H1 (cell line): ENCODE measurements at regions not wholly inside any gene's neighbourhood (a gene's known extent, or its start where the extent isn't known, plus 50 kb on each side); places are given as distances from the start of the nearest gene placed in this dataset.

Experiments
- CTCF ChIA-PET: fragments of 300-600 bp; sonication (Branson Sonifier 250); formaldehyde crosslinking; loops from one replicate; lab custom pipeline; 2021; ENCODE audit not compliant: partially characterized antibody; lab: Charles Lee
- POLR2A ChIA-PET: fragments of 300-600 bp; sonication (Branson Sonifier 250); formaldehyde crosslinking; loops from one replicate; lab custom pipeline; 2021; ENCODE audit warnings: inconsistent platforms; ENCODE audit not compliant: partially characterized antibody; lab: Charles Lee
- DNase-seq, 2 experiments: peaks; one replicate each; pipeline versions ENCODE4 v3.0.0 to v3.0.0-alpha.2; 2010 to 2022; ENCODE audit warnings: low spot score in 2 of 2, low read depth in 1 of 2, mixed read lengths in 1 of 2
- FAIRE-seq: peaks from 2 replicates; lab custom pipeline; 2011; peaks lifted over from hg19 to GRCh38; lab: Jason Lieb, UNC
- H2AFZ ChIP-seq: 2 replicates; pipeline ENCODE4 v1.8.1; 2012; ENCODE audit warnings: low read length, inconsistent platforms
- H2AK5ac ChIP-seq: 2 replicates; pipeline ENCODE4 v1.6.1; 2013; ENCODE audit warnings: low read depth, low read length
- H2BK120ac ChIP-seq: replicated peaks from 2 replicates; pipeline ENCODE3; 2013; ENCODE audit warnings: low read depth, low read length, inconsistent platforms
- H2BK12ac ChIP-seq: 2 replicates; pipeline ENCODE4 v1.6.1; 2013; ENCODE audit warnings: low read depth, low read length
- H2BK15ac ChIP-seq: 2 replicates; pipeline ENCODE4 v1.6.1; 2013; ENCODE audit warnings: low read length
- H2BK20ac ChIP-seq: 2 replicates; pipeline ENCODE4 v1.6.1; 2013; ENCODE audit warnings: low read length
- H2BK5ac ChIP-seq: 2 replicates; pipeline ENCODE4 v1.6.1; 2013; ENCODE audit warnings: low read depth, low read length
- H3K14ac ChIP-seq: 2 replicates; pipeline ENCODE4 v1.6.1; 2013; ENCODE audit warnings: inconsistent platforms; ENCODE audit not compliant: insufficient read length
- H3K18ac ChIP-seq: 2 replicates; pipeline ENCODE4 v1.6.1; 2013; ENCODE audit warnings: low read length; ENCODE audit errors: extremely low read depth
- H3K23ac ChIP-seq: 2 replicates; pipeline ENCODE4 v1.6.1; 2013; ENCODE audit warnings: inconsistent platforms; ENCODE audit not compliant: insufficient read length
- H3K23me2 ChIP-seq: 2 replicates; pipeline ENCODE4 v1.6.1; 2013; ENCODE audit warnings: low read depth, low read length
- H3K27ac ChIP-seq: 2 replicates; pipeline ENCODE4 v1.6.1; 2011; ENCODE audit warnings: low read depth, low read length, inconsistent platforms
- H3K27me3 ChIP-seq, 4 experiments: replicated peaks in 1 of 4; 1 replicate in 1 of 4; 2 replicates in 3 of 4; pipeline versions ENCODE4 v1.6.1 to v1.8.1; 2011 to 2013; ENCODE audit warnings: low read length in 3 of 4, mild to moderate bottlenecking in 3 of 4, inconsistent platforms in 2 of 4, mixed read lengths in 2 of 4, moderate library complexity in 1 of 4; ENCODE audit not compliant: control insufficient read depth in 3 of 4, insufficient read depth in 3 of 4; ENCODE audit errors: extremely low read depth in 1 of 4
- H3K36me3 ChIP-seq, 4 experiments: 2 replicates each; pipeline versions ENCODE4 v1.6.1 to v1.8.1; 2011 to 2013; ENCODE audit warnings: mild to moderate bottlenecking in 4 of 4, low read length in 3 of 4, moderate library complexity in 2 of 4, control low read depth in 1 of 4, inconsistent platforms in 1 of 4; ENCODE audit not compliant: insufficient read depth in 4 of 4, control insufficient read depth in 2 of 4
- H3K4ac ChIP-seq: replicated peaks from 2 replicates; pipeline ENCODE3; 2013; ENCODE audit warnings: low read length, low read depth, mixed read lengths, inconsistent platforms; ENCODE audit not compliant: insufficient read length
- H3K4me1 ChIP-seq, 4 experiments: replicated peaks in 1 of 4; 1 replicate in 1 of 4; 2 replicates in 3 of 4; pipeline versions ENCODE4 v1.6.1 to v1.8.1; 2011 to 2013; ENCODE audit warnings: low read length in 3 of 4, inconsistent platforms in 2 of 4, mixed read lengths in 1 of 4; ENCODE audit not compliant: insufficient read depth in 4 of 4, control insufficient read depth in 3 of 4
- H3K4me2 ChIP-seq, 2 experiments: 2 replicates each; pipeline versions ENCODE4 v1.6.1 to v1.8.1; 2011 to 2013; ENCODE audit warnings: low read depth in 2 of 2, low read length in 2 of 2, control low read depth in 1 of 2, inconsistent platforms in 1 of 2, mild to moderate bottlenecking in 1 of 2; ENCODE audit not compliant: insufficient read depth in 1 of 2
- H3K4me3 ChIP-seq, 4 experiments: fragments of 200-600, 300-600 bp in 1 of 4; sonication (generic), shearing (Covaris generic), sonication (Bioruptor Twin) in 1 of 4; 2 replicates each; pipeline versions ENCODE4 v1.5.1 to v1.8.1; 2011 to 2016; ENCODE audit warnings: low read length in 4 of 4, low read depth in 3 of 4, control low read depth in 2 of 4, inconsistent platforms in 2 of 4, mild to moderate bottlenecking in 2 of 4, mixed read lengths in 1 of 4, moderate library complexity in 1 of 4; ENCODE audit not compliant: insufficient read depth in 2 of 4; ENCODE audit errors: extremely low read depth in 1 of 4
- H3K56ac ChIP-seq: replicated peaks from 2 replicates; pipeline ENCODE3; 2013; ENCODE audit warnings: low read depth, mild to moderate bottlenecking, mixed read lengths, low read length, inconsistent platforms; ENCODE audit not compliant: insufficient read length
- H3K79me1 ChIP-seq: 2 replicates; pipeline ENCODE4 v1.6.1; 2013; ENCODE audit warnings: low read depth, low read length, control low read depth
- H3K79me2 ChIP-seq, 2 experiments: 2 replicates each; pipeline versions ENCODE4 v1.6.1 to v1.8.1; 2012 to 2013; ENCODE audit warnings: low read length in 2 of 2, mild to moderate bottlenecking in 2 of 2, inconsistent platforms in 1 of 2; ENCODE audit not compliant: insufficient read depth in 2 of 2, control insufficient read depth in 1 of 2
- H3K9ac ChIP-seq, 4 experiments: replicated peaks in 1 of 4; 1 replicate in 1 of 4; 2 replicates in 3 of 4; pipeline versions ENCODE4 v1.6.1 to v1.8.1; 2011 to 2013; ENCODE audit warnings: low read depth in 3 of 4, low read length in 3 of 4, control low read depth in 2 of 4, mild to moderate bottlenecking in 2 of 4, moderate library complexity in 2 of 4, inconsistent platforms in 1 of 4; ENCODE audit errors: extremely low read depth in 1 of 4
- H3K9me3 ChIP-seq, 2 experiments: 2 replicates each; pipeline versions ENCODE4 v1.6.1 to v1.8.1; 2012 to 2013; ENCODE audit warnings: mild to moderate bottlenecking in 2 of 2, moderate library complexity in 2 of 2, control low read depth in 1 of 2, inconsistent platforms in 1 of 2, low read depth in 1 of 2, low read length in 1 of 2, mixed read lengths in 1 of 2; ENCODE audit not compliant: insufficient read depth in 2 of 2
- H4K20me1 ChIP-seq, 2 experiments: replicated peaks in 1 of 2; 2 replicates each; pipeline versions ENCODE3 to v1.8.1; 2011 to 2013; ENCODE audit warnings: inconsistent platforms in 2 of 2, low read length in 2 of 2, mild to moderate bottlenecking in 1 of 2; ENCODE audit not compliant: insufficient read depth in 2 of 2, control insufficient read depth in 1 of 2
- H4K5ac ChIP-seq: 2 replicates; pipeline ENCODE4 v1.6.1; 2013; ENCODE audit warnings: low read length, low read depth, mixed read lengths, inconsistent platforms; ENCODE audit not compliant: insufficient read length
- H4K8ac ChIP-seq: 2 replicates; pipeline ENCODE4 v1.8.0; 2013; ENCODE audit warnings: mild to moderate bottlenecking, moderate library complexity, low read length, inconsistent platforms; ENCODE audit not compliant: insufficient read depth; ENCODE audit errors: extremely low read depth
- H4K91ac ChIP-seq: replicated peaks from 2 replicates; pipeline ENCODE3; 2013; ENCODE audit warnings: low read length, mixed read lengths, inconsistent platforms; ENCODE audit not compliant: insufficient read length
- CBX8 ChIP-seq: fragments of 300-800, 300-1000 bp; sonication (generic); IDR thresholded peaks from 2 replicates; pipeline ENCODE4 v1.7.1; 2016; ENCODE audit warnings: low read depth, low read length, borderline replicate concordance
- CHD1 ChIP-seq: IDR thresholded peaks from 2 replicates; pipeline ENCODE4 v1.6.1; 2012; ENCODE audit warnings: low read depth, low read length, improper control_type of control experiment
- EZH2 ChIP-seq: fragments of 200-600 bp; sonication (generic); IDR thresholded peaks from 2 replicates; pipeline ENCODE4 v1.7.1; 2012; ENCODE audit warnings: low read depth, mild to moderate bottlenecking, moderate library complexity, low read length, inconsistent platforms; ENCODE audit not compliant: severe bottlenecking
- JUN ChIP-seq: IDR thresholded peaks from 2 replicates; pipeline ENCODE4 v1.6.1; 2011; ENCODE audit warnings: low read depth, mild to moderate bottlenecking, improper control_type of control experiment, low read length
- KDM5A ChIP-seq: fragments of 200-600 bp; IDR thresholded peaks from 2 replicates; pipeline ENCODE4 v1.7.1; 2012; ENCODE audit warnings: mild to moderate bottlenecking, low read length, inconsistent platforms, mixed read lengths
- POLR2A ChIP-seq, 2 experiments: IDR thresholded peaks; 1 replicate in 1 of 2; 2 replicates in 1 of 2; pipeline ENCODE4 v1.6.1; 2011; ENCODE audit warnings: low read depth in 2 of 2, low read length in 2 of 2, mild to moderate bottlenecking in 2 of 2; ENCODE audit errors: control extremely low read depth in 1 of 2
- POU5F1 ChIP-seq: IDR thresholded peaks from 2 replicates; pipeline ENCODE4 v1.6.1; 2011; ENCODE audit warnings: low read depth, mild to moderate bottlenecking, low read length, moderate library complexity
- WGBS, 2 experiments: shearing (Covaris generic) in 1 of 2; methylation state at CpG; one replicate each; pipeline versions ENCODE4 v1.1.6 to v1.1.7; 2013 to 2015; ENCODE audit warnings: low lambda C conversion rate in 2 of 2, mixed read lengths in 2 of 2, inconsistent platforms in 1 of 2, low coverage in 1 of 2, missing lambda C conversion rate in 1 of 2; ENCODE audit not compliant: insufficient replicate concordance in 2 of 2, insufficient coverage in 1 of 2, insufficient read length in 1 of 2; ENCODE audit errors: extremely low coverage in 1 of 2, missing lambda C conversion rate in 1 of 2; 5-methylcytosine and 5-hydroxymethylcytosine counted together

GRCh38 chr2:128821010-128821409, 502.3 kb upstream of the HS6ST1 start:
- Histone ChIP-seq H3K36me3 (no peaks in the 10 kb centered on the region), H3K23me2 (no peaks in the 10 kb centered on the region), H2BK20ac (no peak overlapping the region), H2BK120ac (no peak overlapping the region), H2BK12ac (no peak overlapping the region), H3K79me1 (no peaks in the 10 kb centered on the region), H4K5ac (no peak overlapping the region), H3K4me2 (no peak overlapping the region), H3K4ac (no peak overlapping the region), H3K56ac (no peak overlapping the region), H3K4me3 (no peak overlapping the region), H3K79me2 (no peaks in the 10 kb centered on the region), H3K27ac (no peak overlapping the region), H4K20me1 (no peaks in the 10 kb centered on the region), H4K91ac (peak overlapping the region; percentile 46), H3K4me1 (no peaks in the 10 kb centered on the region), H3K23ac (no peak overlapping the region), H2BK15ac (no peak overlapping the region), H2AFZ (no peak overlapping the region), H3K9me3 (no peaks in the 10 kb centered on the region), H3K9ac (no peak overlapping the region), H3K18ac (no peak overlapping the region), H4K8ac (no peak overlapping the region; the same call in 1 of the 2 replicates), H3K14ac (no peak overlapping the region), H3K27me3 (no peaks in the 10 kb centered on the region), H2AK5ac (no peak overlapping the region), H2BK5ac (no peak overlapping the region)
- TF ChIP-seq POLR2A (IDR thresholded peaks at IDR 0.05; ENCODE audit: control extremely low read depth in 1 of 2, low read depth in 2 of 2, low read length in 2 of 2) (no peak), JUN (no peak), CHD1 (no peak), KDM5A (no peak), CBX8 (no peak), EZH2 (no peak), POU5F1 (no peak)
- no peak for DNase-seq
- ChIA-PET POLR2A (no interaction called here), CTCF (interaction anchor here (0.5 kb wide), 1 partner anchor 887 kb away, joined by 4 read pairs; no protein-coding TSS in a partner anchor)
- WGBS, 2 experiments = 92% methylated on average over 1 of the region's 1 CpG; no CpG with 5 or more reads in 1 of the 2 experiments
- FAIRE-seq = no peak
